Motor neuron (in vitro differentiated cells): ENCODE measurements at regions not wholly inside any gene's neighbourhood (a gene's known extent, or its start where the extent isn't known, plus 50 kb on each side); places are given as distances from the start of the nearest gene placed in this dataset.
"Not testable (repeated sequence)": the region's sequence is repeated elsewhere in the genome, so short reads cannot be mapped to it uniquely, and the experiment has no call there.

Source experiments
- ATAC-seq, 8 experiments: fragments of 200-7000 bp; cut with Tn5 transposase; replicated peaks in 6 of 8; 2 replicates each; pipeline ENCODE4 v1.8.0; 2021; ENCODE audit warnings: mild to moderate bottlenecking in 8 of 8, moderate library complexity in 8 of 8
- H3K27ac ChIP-seq, 2 donors: fragments of 250-450 bp; sonication (Bioruptor Pico); 2 replicates each; pipeline ENCODE4 v1.9.0; 2021; ENCODE audit warnings: antibody characterized with exemption in 2 of 2, mild to moderate bottlenecking in 2 of 2, moderate library complexity in 1 of 2
- H3K4me1 ChIP-seq, 2 donors: fragments of 250-450 bp; sonication (Bioruptor Pico); replicated peaks in 1 of 2; 2 replicates each; pipeline ENCODE4 v1.6.1; 2021; ENCODE audit warnings: antibody characterized with exemption in 2 of 2, mild to moderate bottlenecking in 2 of 2, moderate library complexity in 1 of 2
- H3K4me3 ChIP-seq, 5 donors: fragments of 250-450 bp; sonication (Bioruptor Pico); 2 replicates each; pipeline ENCODE4 v1.9.0; 2021; ENCODE audit warnings: antibody characterized with exemption in 5 of 5, mild to moderate bottlenecking in 5 of 5, moderate library complexity in 4 of 5
- WGBS, 10 experiments: fragments of 450-650 bp; shearing (Covaris generic); methylation state at CpG; one replicate each; pipeline ENCODE4 v1.0.0; 2022; 5-methylcytosine and 5-hydroxymethylcytosine counted together
- in situ Hi-C, 9 experiments: fragments of 400-800 bp; cut with MboI; loops; one replicate each; pipeline ENCODE4 v1.15.0; 2021; ENCODE audit warnings: low sequenced_read_pairs in 9 of 9, low pct_unique_long_range_greater_than_20kb in 2 of 9; ENCODE audit not compliant: unreplicated experiment in 9 of 9

- no peak for ATAC-seq
- H3K4me1 ChIP-seq: peaks cover 17 to 22% of the 10 kb centered on the region in 2 donors
- in situ Hi-C loops: no loop called here
These were observed 88.0 kb downstream of the MRPL14 start for GRCh38 chr6:44039191-44039719.

GRCh38 chr6:44038543-44039065 lies 88.6 kb downstream of the MRPL14 start:
- no peak for ATAC-seq
- Histone ChIP-seq H3K4me3 (no peak overlapping the region), H3K4me1 (peaks cover 11 to 15% of the 10 kb centered on the region in 2 donors), H3K27ac (no peak overlapping the region)
- 40 to 100% (median 86%) methylated on average over 1 to 4 of the region's 4 CpGs; no CpG with 5 or more reads in 5 of the 10 experiments for WGBS, 10 experiments
- in situ Hi-C loops: no loop called here

More at GRCh38 chr6:44039191-44039719, 88.0 kb downstream of the MRPL14 start:
- 73 to 100% methylated on average over 1 to 2 of the region's 6 CpGs; no CpG with 5 or more reads in 8 of the 10 experiments for WGBS, 10 experiments
- Histone ChIP-seq H3K4me3 (no peak overlapping the region), H3K27ac (no peak overlapping the region)

- WGBS, 10 experiments: 86 to 100% (median 96%) methylated on average over 2 to 7 of the region's 13 CpGs; no CpG with 5 or more reads in 2 of the 10 experiments
- Histone ChIP-seq H3K4me3 (no peak overlapping the region), H3K4me1 (peaks cover 5 to 9% of the 10 kb centered on the region in 2 donors), H3K27ac (no peak overlapping the region)
- in situ Hi-C loops: no loop called here
- ATAC-seq: no peak
These were observed 89.3 kb downstream of the MRPL14 start for GRCh38 chr6:44037847-44038542.

- H3K4me1 ChIP-seq, in situ Hi-C loops, H3K27ac ChIP-seq, H3K4me3 ChIP-seq, ATAC-seq: not testable (repeated sequence)
- WGBS, 10 experiments: 93 to 100% (median 95%) methylated on average over 3 to 9 of the region's 9 CpGs; no CpG with 5 or more reads in 2 of the 10 experiments
These were observed 90.0 kb downstream of the MRPL14 start for GRCh38 chr6:44037276-44037675.

GRCh38 chr6:44036699-44037101 lies 90.6 kb downstream of the MRPL14 start:
- in situ Hi-C loops: no loop called here
- WGBS, 10 experiments: 67 to 96% (median 94%) methylated on average over 1 to 9 of the region's 9 CpGs; no CpG with 5 or more reads in 4 of the 10 experiments

GRCh38 chr6:44036196-44036595 lies 91.1 kb downstream of the MRPL14 start:
- Histone ChIP-seq H3K4me1 (no peaks in the 10 kb centered on the region), H3K4me3 (no peak overlapping the region), H3K27ac (no peak overlapping the region)
- peak in 2 of 8 experiments; percentile 93 to 94 for ATAC-seq
- 63 to 100% (median 77%) methylated on average over 2 of the region's 2 CpGs; no CpG with 5 or more reads in 6 of the 10 experiments for WGBS, 10 experiments
- in situ Hi-C loops: no loop called here

More at GRCh38 chr6:44036699-44037101, 90.6 kb downstream of the MRPL14 start:
- Histone ChIP-seq H3K4me3 (no peak overlapping the region), H3K27ac (no peak overlapping the region), H3K4me1 (peaks cover 0 to 2% of the 10 kb centered on the region in 2 donors)
- no peak for ATAC-seq

GRCh38 chr6:44035621-44036020 lies 91.6 kb downstream of the MRPL14 start:
- no peak overlapping the region for H3K27ac ChIP-seq
- no peaks in the 10 kb centered on the region for H3K4me1 ChIP-seq
- H3K4me3 ChIP-seq: no peak overlapping the region
- 21 to 92% (median 57%) methylated on average over 1 to 2 of the region's 3 CpGs; no CpG with 5 or more reads in 4 of the 10 experiments for WGBS, 10 experiments
- ATAC-seq: no peak
- in situ Hi-C loops: no loop called here

- WGBS, 10 experiments: 80 to 100% (median 95%) methylated on average over 1 to 3 of the region's 3 CpGs; no CpG with 5 or more reads in 2 of the 10 experiments
- Histone ChIP-seq H3K27ac (no peak overlapping the region), H3K4me1 (no peaks in the 10 kb centered on the region), H3K4me3 (no peak overlapping the region)
- ATAC-seq: no peak
- in situ Hi-C loops: no loop called here
These were observed 92.3 kb downstream of the MRPL14 start for GRCh38 chr6:44034931-44035345.

GRCh38 chr6:44034391-44034861 lies 92.8 kb downstream of the MRPL14 start:
- in situ Hi-C loops: no loop called here
- no peak for ATAC-seq

GRCh38 chr6:44030812-44031454 lies 96.3 kb downstream of the MRPL14 start:
- Histone ChIP-seq H3K27ac (no peak overlapping the region), H3K4me1 (no peaks in the 10 kb centered on the region), H3K4me3 (no peak overlapping the region)
- in situ Hi-C loops: no loop called here
- 20 to 100% (median 80%) methylated on average over 1 to 5 of the region's 7 CpGs; no CpG with 5 or more reads in 3 of the 10 experiments for WGBS, 10 experiments
- no peak for ATAC-seq

More at GRCh38 chr6:44034391-44034861, 92.8 kb downstream of the MRPL14 start:
- Histone ChIP-seq H3K27ac (no peak overlapping the region), H3K4me3 (no peak overlapping the region), H3K4me1 (no peaks in the 10 kb centered on the region)
- WGBS, 10 experiments: 20 to 100% (median 54%) methylated on average over 1 to 2 of the region's 4 CpGs; no CpG with 5 or more reads in 6 of the 10 experiments

GRCh38 chr6:44029444-44030185 lies 97.6 kb downstream of the MRPL14 start:
- WGBS, 10 experiments: 6 to 100% (median 97%) methylated on average over 1 to 3 of the region's 4 CpGs; no CpG with 5 or more reads in 4 of the 10 experiments
- peak in 3 of 8 experiments; percentile 35 to 61 (median 54) for ATAC-seq
- H3K4me1 ChIP-seq: peaks cover 0 to under 1% of the 10 kb centered on the region in 2 donors
- H3K4me3 ChIP-seq: no peak overlapping the region
- H3K27ac ChIP-seq: no peak overlapping the region
- in situ Hi-C loops: no loop called here

GRCh38 chr6:44028789-44029310 lies 98.4 kb downstream of the MRPL14 start:
- 0 to 85% (median 70%) methylated on average over 1 to 3 of the region's 3 CpGs; no CpG with 5 or more reads in 4 of the 10 experiments for WGBS, 10 experiments
- ATAC-seq: peak in 3 of 8 experiments; percentile 85 to 91 (median 90)
- Histone ChIP-seq H3K27ac (no peak overlapping the region), H3K4me3 (no peak overlapping the region), H3K4me1 (peaks cover 0 to 5% of the 10 kb centered on the region in 2 donors)
- in situ Hi-C loops: no loop called here
